Fibroblast of skin of right quadriceps (primary cell): ENCODE measurements at regions not wholly inside any gene's neighbourhood (a gene's known extent, or its start where the extent isn't known, plus 50 kb on each side); places are given as distances from the start of the nearest gene placed in this dataset.
"Not testable (repeated sequence)": the region's sequence is repeated elsewhere in the genome, so short reads cannot be mapped to it uniquely, and the experiment has no call there.

Experiments used
- DNase-seq: peaks from one replicate; pipeline ENCODE4 v3.0.0-alpha.2; 2013

DNA sequence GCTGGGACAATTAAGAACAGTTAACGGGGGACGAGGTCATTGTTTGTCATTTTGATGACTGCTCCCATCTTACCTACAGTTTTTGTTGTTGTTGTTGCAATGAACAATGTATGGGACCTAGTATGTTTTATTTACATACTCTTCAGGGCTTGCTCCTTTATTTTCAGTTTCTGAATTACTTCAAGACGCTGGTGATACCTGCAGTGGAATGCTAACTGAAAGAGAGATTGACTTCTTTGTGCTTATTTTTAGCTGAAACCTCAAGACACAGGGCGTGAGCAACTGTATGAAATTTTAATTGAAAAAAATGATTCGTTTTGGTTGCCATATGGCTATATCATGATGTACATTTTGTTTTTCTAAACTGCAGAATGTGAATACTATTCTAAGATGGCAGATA lies 297.9 kb downstream of the EDEM1 start:
- no peak for DNase-seq

DNA sequence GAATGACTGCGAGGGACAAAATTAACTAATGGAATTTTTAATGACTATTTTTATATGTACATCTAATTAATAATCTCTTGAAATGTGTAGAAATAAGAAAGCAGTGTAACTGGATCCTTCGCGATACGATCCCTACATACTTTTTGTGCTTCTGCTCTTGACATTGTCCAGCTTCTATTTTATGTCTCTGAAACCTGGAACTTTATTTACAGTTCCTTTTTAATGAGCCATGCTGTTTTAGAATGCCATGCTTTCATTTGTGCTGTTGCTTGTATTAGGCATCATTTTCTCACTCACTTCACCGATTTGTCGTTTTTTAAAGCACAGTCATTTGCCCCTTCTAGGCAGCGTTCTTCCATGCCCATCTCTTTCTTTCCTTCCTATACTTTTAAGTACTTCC lies 301.3 kb downstream of the EDEM1 start:
- no peak for DNase-seq

DNA sequence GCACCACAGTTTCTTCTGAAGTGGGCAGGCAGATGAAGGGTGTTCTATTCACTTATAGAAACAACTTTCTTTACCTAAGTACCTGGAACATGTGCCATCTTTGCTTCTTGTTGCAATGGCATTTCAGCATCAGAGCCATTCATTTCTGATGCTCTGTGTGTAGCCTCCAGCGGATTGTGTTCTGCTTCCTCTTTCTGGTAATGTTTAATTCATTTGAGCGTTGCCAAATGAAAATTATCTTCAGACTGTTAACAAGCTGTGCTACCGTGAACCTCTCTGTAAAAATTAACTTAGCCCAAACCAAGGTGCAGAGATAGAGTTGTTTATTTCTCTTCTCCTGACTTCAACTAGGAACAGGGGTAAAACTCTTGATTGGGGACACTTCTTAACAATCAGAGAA lies 302.0 kb downstream of the EDEM1 start:
- DNase-seq, result no peak

DNA sequence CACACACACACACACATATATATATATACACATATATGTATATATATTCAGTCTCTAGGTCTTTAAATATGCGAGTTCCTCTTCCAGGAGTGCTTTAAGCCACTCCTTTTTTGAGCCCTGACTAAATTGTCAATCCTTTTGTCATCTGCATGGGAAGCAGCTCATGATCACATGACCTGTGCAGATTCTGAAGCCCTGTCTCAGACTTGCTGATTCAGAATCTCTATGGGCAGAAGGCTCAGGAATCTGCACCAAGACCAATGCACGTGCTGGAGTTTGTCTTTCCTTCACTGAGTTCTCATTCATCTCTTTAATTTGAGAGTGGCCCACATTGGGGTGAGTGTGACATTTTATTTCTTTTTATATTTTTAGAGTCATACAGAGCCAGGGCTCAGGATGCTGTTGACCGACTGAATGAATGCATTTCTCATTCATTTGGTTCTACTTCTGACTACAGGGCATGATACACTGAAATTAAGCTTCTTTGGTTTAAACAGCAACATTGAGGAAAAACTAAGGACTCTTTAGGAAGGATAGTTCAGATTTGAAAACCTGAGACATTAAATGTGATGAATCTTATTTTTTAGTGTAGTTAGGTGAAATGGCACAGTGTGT lies 307.5 kb downstream of the EDEM1 start:
- no peak for DNase-seq

DNA sequence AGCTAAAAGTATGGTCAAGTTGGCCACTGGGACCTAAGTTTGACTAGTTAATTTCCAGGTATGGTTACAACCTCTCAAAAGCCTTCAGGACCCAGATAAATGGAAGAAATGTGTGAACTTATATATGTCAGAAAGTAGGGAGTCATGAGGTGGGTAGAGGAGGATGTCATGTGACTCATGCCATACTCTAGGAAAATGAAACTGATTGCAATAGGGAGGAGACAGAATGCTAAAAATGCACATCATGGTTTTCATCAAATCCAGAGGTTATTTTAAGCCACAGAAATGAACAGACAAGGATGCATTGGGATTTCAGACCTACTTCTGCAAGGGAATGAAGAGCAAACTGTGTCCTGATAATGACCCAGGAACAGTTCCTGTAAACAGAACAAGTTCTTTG lies 310.0 kb downstream of the EDEM1 start:
- DNase-seq, result no peak

DNA sequence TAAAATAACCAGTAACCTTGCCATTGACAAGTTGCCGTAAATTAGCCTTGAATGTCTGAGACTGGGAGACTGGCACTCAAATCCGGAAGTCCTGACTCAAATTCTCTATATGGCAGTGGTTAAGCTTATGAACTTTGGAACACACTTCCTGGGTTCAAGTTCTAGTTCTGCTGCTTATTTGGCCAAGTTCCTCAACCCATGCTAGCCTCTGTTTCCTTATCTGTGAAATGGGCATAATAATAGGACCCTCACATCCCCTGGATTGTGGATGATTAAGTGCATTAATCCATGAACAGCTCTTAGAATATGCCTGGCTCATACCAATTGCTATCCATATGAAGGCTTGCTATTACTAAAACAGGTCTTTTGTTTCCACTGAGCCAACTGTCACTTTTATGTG lies 311.5 kb downstream of the EDEM1 start:
- no peak for DNase-seq

DNA sequence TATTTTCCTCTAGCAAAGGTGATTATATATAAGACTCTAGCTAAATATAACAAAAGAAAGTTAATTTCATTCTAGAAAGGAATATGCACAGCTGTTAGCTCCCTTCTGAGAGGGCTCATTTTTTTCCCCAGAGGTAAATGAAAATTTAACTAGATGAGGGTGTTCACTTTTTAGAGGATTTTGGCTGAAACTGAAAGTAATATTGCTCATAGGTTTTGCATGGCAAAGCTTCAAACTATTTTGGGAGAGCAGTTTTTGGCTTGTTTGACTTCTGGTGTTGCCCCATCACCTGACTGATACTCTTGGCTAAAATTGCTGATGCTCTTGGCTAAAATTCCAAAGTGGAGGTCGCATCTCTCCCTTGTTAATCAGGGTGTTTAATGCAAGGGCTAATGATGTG lies 311.9 kb downstream of the EDEM1 start:
- DNase-seq, result no peak

DNA sequence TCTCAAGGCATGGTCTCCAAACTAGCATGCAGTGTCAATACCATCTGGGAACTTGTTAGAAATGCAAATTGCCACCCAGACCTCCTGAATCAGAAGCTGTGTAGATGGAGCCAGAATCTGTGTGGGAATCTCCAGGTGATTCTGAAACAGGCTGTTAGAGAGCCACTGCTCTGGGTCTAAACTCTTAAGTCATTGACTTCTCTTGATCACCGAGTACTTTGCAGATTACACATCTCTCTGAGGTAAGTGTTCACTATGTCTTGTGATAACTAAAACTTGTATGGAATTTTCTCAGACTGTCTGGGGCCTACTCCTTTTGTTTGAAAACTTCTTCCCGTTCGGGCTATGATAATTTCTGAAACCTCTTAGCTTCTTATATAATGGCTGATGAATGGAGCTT lies 315.6 kb downstream of the EDEM1 start:
- DNase-seq, result no peak

DNA sequence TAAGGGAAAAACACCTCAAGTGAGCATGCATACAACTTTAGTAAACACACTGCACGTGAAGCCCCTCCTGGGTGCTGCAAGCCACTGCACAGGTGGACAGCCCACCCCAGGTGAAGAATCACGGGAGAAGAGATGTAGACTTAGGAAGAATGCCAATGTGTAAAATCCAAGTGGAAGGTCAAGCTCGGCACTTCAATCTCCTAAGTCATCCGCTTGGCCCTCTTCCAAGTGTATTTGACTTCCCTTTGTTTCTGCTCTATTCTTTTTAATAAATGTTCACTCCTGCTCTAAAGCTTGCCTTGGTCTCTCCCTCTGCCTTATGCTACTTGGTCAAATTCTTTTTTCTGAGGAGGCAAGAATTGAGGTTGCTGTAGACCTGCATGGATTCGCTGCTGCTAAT lies 316.6 kb downstream of the EDEM1 start:
- DNase-seq, result no peak

DNA sequence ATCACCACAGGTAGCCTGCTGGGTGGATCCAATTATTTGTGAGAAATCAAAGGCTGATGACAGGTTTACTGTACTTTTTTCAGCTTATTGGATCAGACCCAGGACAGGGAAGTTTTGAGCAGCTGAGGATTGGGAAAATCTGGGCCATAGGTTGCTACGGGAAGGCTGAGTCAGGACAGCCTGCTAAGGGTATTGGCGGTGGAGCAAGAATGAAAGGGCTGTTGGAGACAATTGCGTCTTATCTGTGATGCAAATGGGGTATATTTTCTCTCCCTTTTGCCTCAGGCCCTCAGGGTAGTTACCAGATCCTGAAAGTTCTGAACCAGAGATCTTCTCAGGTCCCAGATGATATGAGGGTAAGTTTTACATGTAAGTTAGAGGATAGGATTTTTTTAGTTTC lies 317.7 kb downstream of the EDEM1 start:
- no peak for DNase-seq

DNA sequence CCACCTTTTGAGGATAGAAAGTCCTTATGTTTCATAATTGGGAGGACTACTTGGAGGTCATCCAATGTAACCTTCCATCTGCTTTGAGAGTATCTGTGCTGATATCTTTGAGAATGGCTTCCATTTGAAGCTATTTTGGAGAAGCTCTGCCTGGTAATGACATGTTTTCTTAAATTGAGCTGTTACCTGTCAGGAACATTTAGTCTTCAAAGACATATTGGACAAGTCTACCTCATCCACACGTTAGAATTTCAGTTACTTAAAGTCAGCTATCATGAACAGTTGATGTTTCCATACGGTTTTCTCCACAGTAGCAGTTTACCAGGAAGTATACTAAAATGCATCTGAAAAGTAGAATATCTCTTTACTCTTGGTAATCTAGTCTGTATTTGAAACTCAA lies 318.5 kb downstream of the EDEM1 start:
- no peak for DNase-seq

DNA sequence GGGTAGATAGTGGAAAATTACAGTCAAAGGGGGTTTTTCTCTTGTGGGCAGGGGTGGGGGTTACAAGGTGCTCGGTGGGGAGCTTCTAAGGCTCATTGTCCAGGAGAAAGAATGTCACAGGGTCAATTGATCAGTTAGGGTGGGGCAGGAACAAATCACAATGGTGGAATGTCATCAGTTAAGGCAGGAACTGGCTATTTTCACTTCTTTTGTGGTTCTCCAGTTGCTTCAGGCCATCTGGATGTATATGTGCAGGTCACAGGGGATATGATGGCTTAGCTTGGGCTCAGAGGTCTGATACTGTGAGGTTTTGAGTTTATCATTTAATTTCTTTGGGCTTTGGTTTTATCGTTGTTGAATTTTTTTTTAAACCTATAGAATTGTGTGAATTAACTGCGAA lies 321.4 kb downstream of the EDEM1 start:
- not testable (repeated sequence) for DNase-seq

DNA sequence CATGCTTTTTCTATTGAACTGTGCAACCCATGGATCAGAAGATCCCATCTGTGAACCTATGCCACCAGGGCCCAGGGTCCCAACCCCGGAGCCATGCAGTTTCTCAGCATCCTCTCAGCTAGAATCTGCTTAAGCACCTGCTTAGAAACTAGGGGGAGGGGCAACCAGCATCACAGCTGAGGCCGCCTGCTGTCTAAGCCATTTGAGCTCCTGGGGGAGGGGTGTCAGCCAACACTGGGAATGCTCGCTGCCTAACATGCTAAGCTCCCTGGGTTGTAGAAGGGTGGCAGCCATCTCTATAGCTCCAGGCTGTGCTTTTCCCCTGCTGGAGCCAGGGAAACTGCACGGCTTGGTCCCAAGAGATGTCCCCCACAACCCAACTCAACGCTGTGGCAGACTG lies 322.8 kb downstream of the EDEM1 start:
- no peak for DNase-seq

DNA sequence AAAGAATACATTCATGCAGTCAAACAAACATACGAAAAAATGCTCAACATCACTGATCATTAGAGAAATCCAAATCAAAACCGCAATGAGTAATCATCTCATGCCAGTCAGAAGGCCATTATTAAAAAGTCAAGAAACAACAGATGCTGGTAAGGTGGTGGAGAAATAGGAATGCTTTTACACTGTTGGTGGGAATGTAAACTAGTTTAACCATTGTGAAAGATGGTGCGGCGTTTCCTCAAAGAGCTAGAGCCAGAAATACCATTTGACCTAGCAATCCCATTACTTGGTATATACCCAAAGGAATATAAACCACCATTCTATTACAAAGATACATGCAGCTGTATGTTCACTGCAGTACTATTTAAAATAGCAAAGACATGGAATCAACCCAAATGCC lies 330.4 kb downstream of the EDEM1 start:
- no peak for DNase-seq

DNA sequence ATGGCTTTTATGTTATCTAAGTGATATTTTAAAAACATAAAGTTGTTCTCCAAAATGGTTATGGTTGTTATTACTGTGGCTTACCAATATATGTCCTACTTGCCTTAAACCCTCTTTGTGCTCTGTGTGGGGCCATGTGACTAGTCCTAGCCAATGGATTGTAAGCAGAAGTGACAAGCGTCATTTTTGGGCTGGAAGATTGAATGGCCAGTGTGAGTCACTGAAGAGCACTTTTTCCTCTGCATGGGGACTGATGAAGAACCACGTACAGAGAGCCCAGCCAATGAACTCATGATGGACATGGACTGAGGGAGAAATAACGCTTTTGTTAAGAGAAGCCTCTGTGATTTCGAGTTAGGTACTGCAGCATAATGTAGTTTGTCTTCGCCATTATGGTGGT lies 332.7 kb downstream of the EDEM1 start:
- no peak for DNase-seq

DNA sequence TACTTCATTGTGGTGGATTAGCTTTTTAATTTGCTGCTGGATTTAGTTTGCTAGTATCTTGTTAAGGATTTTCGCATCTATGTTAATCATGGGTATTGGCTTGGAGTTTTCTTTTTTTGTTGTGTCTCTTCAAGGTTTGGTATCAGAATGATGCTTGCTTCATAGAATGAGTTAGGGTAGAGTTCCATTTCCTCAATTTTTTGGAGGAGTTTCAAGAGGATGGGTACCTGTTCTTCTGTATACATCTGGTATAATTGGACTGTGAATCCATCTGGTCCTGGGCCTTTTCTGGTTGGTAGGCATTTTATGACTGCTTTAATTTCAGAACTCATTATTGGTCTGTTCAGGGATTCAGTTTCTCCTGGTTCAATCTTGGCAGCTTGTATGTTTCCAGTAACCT lies 335.6 kb downstream of the EDEM1 start:
- DNase-seq, result no peak

DNA sequence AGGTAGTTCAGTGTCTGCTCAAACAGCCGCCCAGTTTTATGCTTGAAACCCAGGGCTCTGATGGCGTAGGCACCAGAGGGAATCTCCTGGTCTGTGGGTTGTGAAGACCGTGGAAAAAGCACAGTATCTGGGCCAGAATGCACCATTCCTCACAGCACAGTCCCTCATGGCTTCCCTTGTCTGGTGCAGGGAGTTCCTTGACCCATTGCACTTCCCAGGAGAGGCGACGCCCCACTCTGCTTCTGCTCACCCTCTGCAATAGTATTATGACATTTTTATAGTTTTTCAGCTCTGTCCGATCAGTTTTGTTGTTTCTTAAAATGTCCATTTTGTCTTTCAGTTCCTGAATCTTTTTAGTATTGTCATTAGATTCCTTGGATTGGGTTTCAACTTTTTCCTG lies 343.5 kb downstream of the EDEM1 start:
- no peak for DNase-seq

DNA sequence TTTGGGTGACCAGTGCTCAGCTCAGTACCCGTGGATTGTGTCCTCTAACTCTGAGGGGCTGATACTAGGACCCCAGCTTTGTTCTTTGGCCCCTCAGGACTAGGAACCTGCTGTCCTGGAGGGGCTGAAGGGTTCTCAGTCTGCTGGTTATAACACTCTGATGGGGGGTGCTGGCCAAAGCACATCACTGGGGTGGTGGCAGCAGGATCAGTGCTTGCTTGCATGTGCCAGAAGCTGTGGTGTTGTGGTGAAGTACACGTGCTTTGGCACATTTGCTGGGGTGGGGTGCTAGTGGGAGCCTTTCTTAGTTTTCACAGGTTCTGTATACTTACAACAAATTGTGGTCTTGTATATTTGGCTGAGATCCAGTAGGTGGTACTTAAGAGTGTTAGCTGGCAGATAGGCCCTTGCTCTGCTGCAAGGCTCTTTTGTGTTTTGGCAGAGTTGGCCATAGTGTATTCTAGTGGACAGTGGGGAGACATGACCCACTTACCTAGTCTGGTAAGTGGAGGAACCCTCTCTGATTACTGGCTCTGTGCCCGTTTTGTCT lies 344.3 kb downstream of the EDEM1 start:
- DNase-seq, result no peak

DNA sequence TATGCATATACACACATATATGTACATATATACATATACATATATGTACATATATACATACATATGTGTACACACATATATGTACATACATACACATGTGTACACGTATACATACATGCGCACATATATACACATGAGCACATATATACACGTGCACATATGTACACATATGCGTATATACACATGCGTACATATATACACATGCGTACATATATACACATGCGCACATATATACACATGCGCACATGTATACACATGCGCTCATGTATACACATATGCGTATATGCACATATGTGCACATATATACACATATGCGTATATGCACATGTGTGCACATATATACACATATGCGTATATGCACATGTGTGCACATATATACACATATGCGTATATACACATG lies 353.0 kb downstream of the EDEM1 start:
- no peak for DNase-seq

DNA sequence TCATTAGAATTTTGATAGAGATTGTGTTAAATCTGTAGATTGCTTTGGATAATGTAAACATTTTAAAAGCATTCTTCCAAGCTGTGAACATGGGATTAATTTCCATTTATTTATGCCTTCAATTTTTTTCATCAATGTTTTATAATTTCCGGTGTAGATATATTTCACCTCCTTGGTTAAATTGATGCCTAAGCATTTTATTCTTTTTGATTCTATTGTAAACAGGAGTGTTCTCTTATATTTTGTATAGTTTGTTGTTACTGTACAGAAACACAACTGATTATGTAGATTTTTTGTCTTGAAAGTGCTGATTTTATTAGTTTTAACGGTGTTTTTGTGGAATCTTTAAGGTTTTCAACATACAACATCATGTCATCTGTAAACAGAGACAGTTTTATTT lies 355.0 kb downstream of the EDEM1 start:
- no peak for DNase-seq

DNA sequence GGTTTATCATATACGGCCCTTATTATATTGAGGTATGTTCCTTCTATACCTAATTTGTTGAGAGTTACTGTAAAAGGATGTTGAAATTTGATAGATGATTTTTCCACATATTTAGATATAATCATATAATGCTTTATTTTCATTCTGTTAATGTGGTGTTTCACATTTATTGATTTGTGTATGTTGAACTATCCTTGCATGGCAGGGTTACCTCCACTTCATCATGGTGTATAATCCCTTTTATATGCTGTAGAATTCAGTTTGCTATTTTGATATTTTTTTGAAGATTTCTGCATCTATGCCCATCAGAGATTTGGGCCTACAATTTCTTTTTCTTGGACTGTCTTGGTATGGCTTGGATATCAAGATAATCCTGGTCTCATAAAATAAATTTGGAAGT lies 355.5 kb downstream of the EDEM1 start:
- no peak for DNase-seq

DNA sequence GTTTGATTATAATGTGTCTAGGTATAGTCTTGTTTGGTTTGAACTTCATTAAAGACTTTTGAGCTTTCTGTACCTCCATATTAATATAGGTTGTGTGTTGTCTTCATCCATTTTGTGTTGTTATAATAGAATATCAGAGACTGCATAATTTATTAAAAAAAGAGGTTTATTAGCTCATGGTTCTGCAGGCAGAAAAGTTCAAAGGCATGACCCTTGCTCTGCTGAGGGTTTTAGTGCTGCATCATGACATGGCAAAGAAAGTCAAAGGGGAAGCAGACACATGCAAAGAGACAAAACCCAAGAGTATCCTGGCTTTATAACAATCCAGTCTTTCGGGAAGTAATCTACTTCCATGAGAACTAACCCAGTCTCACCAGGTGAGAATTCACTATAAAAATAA lies 358.2 kb downstream of the EDEM1 start:
- no peak for DNase-seq

DNA sequence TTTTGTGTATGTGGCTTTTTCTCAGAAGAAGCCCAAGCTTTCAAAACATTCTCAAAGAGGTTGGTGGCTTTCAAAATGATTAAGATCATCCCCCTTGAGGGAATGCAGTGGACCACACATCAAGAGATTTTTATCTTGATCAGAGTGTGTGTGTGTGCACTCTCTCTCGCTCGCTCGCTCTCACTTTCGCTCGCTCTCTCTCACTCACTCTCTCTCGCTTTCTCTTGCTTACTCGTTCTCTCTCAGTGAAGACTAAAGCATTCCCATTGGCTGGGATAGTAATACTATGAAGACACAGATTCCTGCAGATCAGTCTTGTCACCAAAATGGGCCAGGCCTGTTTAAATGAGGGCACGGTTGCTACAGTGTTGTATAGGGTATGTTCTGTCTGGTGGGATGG lies 365.7 kb downstream of the EDEM1 start:
- no peak for DNase-seq

DNA sequence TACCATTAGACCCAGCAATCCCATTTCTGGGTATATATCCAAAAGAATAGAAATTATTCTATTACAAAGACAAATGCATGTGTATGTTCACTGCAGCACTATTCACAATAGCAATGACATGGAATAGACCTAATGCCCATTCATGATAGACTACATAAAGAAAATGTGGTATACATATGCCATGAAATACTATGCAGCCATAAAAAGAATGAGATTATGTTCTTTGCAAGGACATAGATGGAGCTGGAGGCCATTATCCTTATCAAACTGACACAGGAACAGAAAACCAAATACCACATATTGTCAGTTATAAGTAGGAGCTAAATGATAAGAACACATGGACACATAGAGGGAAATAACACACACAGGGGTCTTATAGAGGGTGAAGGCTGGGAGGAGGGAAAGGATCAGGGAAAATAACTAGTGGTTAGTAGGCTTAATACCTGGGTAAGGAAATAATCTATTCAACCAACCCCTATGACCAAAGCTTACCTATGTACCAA lies 366.8 kb downstream of the EDEM1 start:
- no peak for DNase-seq

DNA sequence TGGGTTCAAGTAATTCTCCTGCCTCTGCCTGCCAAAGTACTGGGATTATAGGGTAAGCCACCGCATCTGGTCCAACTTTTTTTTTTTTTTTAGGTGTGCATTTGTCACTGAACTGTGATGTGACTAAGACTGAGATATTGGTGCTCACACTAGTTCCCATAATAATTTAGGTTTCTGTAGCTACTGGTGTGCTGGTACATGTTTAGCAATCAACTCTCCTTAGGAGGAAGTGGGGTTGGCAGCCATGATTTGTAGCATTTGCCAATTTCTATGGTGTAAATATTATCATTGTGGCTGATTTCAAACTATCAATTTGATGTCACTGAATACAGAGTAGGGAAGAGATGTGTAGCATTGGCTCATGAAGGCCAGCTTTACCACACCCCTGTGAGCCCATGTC lies 372.7 kb downstream of the EDEM1 start:
- DNase-seq, result no peak
